ENCODE measurements at regions not wholly inside any gene's neighbourhood (a gene's known extent, or its start where the extent isn't known, plus 50 kb on each side); places are given as distances from the start of the nearest gene placed in this dataset.

- no peaks in the 10 kb centered on the region for H3K36me3 ChIP-seq (ENCODE audit: low read length)
- TF ChIP-seq, protein P1, sequence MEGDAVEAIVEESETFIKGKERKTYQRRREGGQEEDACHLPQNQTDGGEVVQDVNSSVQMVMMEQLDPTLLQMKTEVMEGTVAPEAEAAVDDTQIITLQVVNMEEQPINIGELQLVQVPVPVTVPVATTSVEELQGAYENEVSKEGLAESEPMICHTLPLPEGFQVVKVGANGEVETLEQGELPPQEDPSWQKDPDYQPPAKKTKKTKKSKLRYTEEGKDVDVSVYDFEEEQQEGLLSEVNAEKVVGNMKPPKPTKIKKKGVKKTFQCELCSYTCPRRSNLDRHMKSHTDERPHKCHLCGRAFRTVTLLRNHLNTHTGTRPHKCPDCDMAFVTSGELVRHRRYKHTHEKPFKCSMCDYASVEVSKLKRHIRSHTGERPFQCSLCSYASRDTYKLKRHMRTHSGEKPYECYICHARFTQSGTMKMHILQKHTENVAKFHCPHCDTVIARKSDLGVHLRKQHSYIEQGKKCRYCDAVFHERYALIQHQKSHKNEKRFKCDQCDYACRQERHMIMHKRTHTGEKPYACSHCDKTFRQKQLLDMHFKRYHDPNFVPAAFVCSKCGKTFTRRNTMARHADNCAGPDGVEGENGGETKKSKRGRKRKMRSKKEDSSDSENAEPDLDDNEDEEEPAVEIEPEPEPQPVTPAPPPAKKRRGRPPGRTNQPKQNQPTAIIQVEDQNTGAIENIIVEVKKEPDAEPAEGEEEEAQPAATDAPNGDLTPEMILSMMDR (IDR thresholded peaks at IDR 0.05; ENCODE audit: insufficient read depth, low read length, poor library complexity, severe bottlenecking), result no peak
- TF ChIP-seq EZH2phosphoT487 (conservative IDR thresholded peaks at IDR 0.05; ENCODE audit: low read length), result no peak
- no peak overlapping the region for H2AFZ ChIP-seq (ENCODE audit: low read depth, low read length, severe bottlenecking)
- H3K9me3 ChIP-seq (ENCODE audit: insufficient read depth, low read length), result no peaks in the 10 kb centered on the region
- H3K4me3 ChIP-seq (ENCODE audit: insufficient read depth, low read length, poor library complexity, severe bottlenecking), result no peak overlapping the region
- no peak overlapping the region for H3K27ac ChIP-seq (ENCODE audit: low read depth, low read length)
- H3K9ac ChIP-seq (ENCODE audit: low read length), result no peak overlapping the region
- H3K4me2 ChIP-seq (ENCODE audit: low read depth, low read length, poor library complexity, severe bottlenecking), result no peak overlapping the region
- no peaks in the 10 kb centered on the region for H3K79me2 ChIP-seq (ENCODE audit: insufficient read depth, low read length)
- H4K20me1 ChIP-seq (ENCODE audit: low read depth, low read length), result no peaks in the 10 kb centered on the region
- H3K27me3 ChIP-seq (ENCODE audit: low read length), result no peaks in the 10 kb centered on the region
- no peaks in the 10 kb centered on the region for H3F3A ChIP-seq (ENCODE audit: insufficient read depth)
- H3K9me2 ChIP-seq (replicated peaks; ENCODE audit: insufficient read depth, low read length), result no peaks in the 10 kb centered on the region
These were observed 185.5 kb upstream of the ATP2B1 start for GRCh38 chr12:89893972-89894706.

DNA sequence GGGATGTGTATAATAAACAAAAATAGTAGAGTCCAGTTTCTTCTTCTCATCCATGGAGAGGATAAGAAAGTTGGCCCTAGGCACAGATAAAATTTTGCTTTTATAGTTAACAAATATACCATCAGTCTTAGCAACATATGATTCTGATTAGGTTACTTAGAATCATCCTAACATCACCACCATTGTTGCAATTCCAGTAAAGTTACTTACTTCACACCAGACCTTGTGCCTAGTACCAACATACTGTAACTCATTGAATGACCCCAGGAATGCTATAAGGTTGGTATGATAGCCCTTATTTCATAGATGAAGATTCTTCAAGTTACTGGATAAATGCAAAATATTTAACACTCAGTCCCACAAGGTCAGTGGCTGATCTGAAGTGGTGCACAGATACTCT, 183.8 kb upstream of the ATP2B1 start:
- no peak overlapping the region for H3K9ac ChIP-seq (ENCODE audit: low read length)
- H2AFZ ChIP-seq (ENCODE audit: low read depth, low read length, severe bottlenecking), result no peak overlapping the region
- no peak overlapping the region for H3K27ac ChIP-seq (ENCODE audit: low read depth, low read length)
- no peaks in the 10 kb centered on the region for H3K36me3 ChIP-seq (ENCODE audit: low read length)
- no peaks in the 10 kb centered on the region for H3K79me2 ChIP-seq (ENCODE audit: insufficient read depth, low read length)
- no peaks in the 10 kb centered on the region for H3K27me3 ChIP-seq (ENCODE audit: low read length)
- H3K4me2 ChIP-seq (ENCODE audit: low read depth, low read length, poor library complexity, severe bottlenecking), result no peak overlapping the region
- H3K9me3 ChIP-seq (ENCODE audit: insufficient read depth, low read length), result no peaks in the 10 kb centered on the region
- no peaks in the 10 kb centered on the region for H3K9me2 ChIP-seq (replicated peaks; ENCODE audit: insufficient read depth, low read length)
- no peak overlapping the region for H3K4me3 ChIP-seq (ENCODE audit: insufficient read depth, low read length, poor library complexity, severe bottlenecking)
- TF ChIP-seq EZH2phosphoT487 (conservative IDR thresholded peaks at IDR 0.05; ENCODE audit: low read length), result no peak
- TF ChIP-seq, protein P1 (IDR thresholded peaks at IDR 0.05; ENCODE audit: insufficient read depth, low read length, poor library complexity, severe bottlenecking), result no peak
- H4K20me1 ChIP-seq (ENCODE audit: low read depth, low read length), result no peaks in the 10 kb centered on the region
- H3F3A ChIP-seq (ENCODE audit: insufficient read depth), result no peaks in the 10 kb centered on the region

DNA sequence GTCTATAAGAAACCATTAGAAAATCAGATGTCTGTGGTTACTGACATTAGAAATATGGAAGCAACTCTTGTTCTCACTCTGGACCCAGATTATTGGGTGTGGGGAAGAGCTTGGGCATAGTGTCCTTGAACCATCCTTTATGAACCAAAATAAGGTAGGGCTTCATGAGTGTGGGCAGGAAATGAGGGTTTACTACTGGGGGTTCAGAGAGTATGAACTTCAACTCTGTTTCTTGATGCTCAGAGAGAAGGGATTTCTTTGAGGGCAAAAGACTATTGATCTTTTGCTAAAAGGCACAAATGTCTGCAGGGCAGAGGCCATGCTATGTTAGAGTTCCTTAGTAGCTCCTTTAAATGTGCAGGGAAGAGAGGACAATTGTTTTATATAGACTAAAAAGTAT, 183.3 kb upstream of the ATP2B1 start:
- H3F3A ChIP-seq (ENCODE audit: insufficient read depth), result no peaks in the 10 kb centered on the region
- TF ChIP-seq EZH2phosphoT487 (conservative IDR thresholded peaks at IDR 0.05; ENCODE audit: low read length), result no peak
- TF ChIP-seq, protein P1 (IDR thresholded peaks at IDR 0.05; ENCODE audit: insufficient read depth, low read length, poor library complexity, severe bottlenecking), result no peak
- H3K27me3 ChIP-seq (ENCODE audit: low read length), result no peaks in the 10 kb centered on the region
- no peaks in the 10 kb centered on the region for H3K36me3 ChIP-seq (ENCODE audit: low read length)
- H3K9ac ChIP-seq (ENCODE audit: low read length), result no peak overlapping the region
- no peak overlapping the region for H3K27ac ChIP-seq (ENCODE audit: low read depth, low read length)
- H3K9me3 ChIP-seq (ENCODE audit: insufficient read depth, low read length), result no peaks in the 10 kb centered on the region
- H3K4me3 ChIP-seq (ENCODE audit: insufficient read depth, low read length, poor library complexity, severe bottlenecking), result no peak overlapping the region
- no peaks in the 10 kb centered on the region for H3K79me2 ChIP-seq (ENCODE audit: insufficient read depth, low read length)
- no peak overlapping the region for H3K4me2 ChIP-seq (ENCODE audit: low read depth, low read length, poor library complexity, severe bottlenecking)
- H3K9me2 ChIP-seq (replicated peaks; ENCODE audit: insufficient read depth, low read length), result no peaks in the 10 kb centered on the region
- H4K20me1 ChIP-seq (ENCODE audit: low read depth, low read length), result no peaks in the 10 kb centered on the region
- H2AFZ ChIP-seq (ENCODE audit: low read depth, low read length, severe bottlenecking), result no peak overlapping the region
